GM12864 (cell line): ENCODE measurements at regions not wholly inside any gene's neighbourhood (a gene's known extent, or its start where the extent isn't known, plus 50 kb on each side); places are given as distances from the start of the nearest gene placed in this dataset.

Experiments
- DNase-seq: peaks from one replicate; pipeline ENCODE4 v3.0.0-alpha.2; 2011; ENCODE audit warnings: low read depth
- H3K4me3 ChIP-seq: 2 replicates; pipeline ENCODE4 v1.5.1; 2011; ENCODE audit warnings: mild to moderate bottlenecking, low read depth, low read length, control low read depth
- CTCF ChIP-seq: IDR thresholded peaks from 2 replicates; pipeline ENCODE4 v1.5.1; 2011; ENCODE audit warnings: low read depth, mild to moderate bottlenecking, moderate library complexity, low read length, control low read depth, inconsistent platforms; ENCODE audit errors: missing control alignments

- H3K4me3 ChIP-seq: no peak overlapping the region
- TF ChIP-seq CTCF: no peak
- DNase-seq: no peak
These were observed 113.8 kb upstream of the NKX1-1 start for GRCh38 chr4:1519787-1520661.

GRCh38 chr4:1518997-1519700 lies 112.9 kb upstream of the NKX1-1 start:
- no peak overlapping the region for H3K4me3 ChIP-seq
- no peak for DNase-seq
- TF ChIP-seq CTCF: no peak

GRCh38 chr4:1517592-1518411 lies 111.6 kb upstream of the NKX1-1 start:
- no peak overlapping the region for H3K4me3 ChIP-seq
- no peak for TF ChIP-seq CTCF

GRCh38 chr4:1516881-1517480 lies 110.7 kb upstream of the NKX1-1 start:
- no peak overlapping the region for H3K4me3 ChIP-seq
- no peak for TF ChIP-seq CTCF
- DNase-seq: no peak

More at GRCh38 chr4:1517592-1518411, 111.6 kb upstream of the NKX1-1 start:
- DNase-seq: no peak

GRCh38 chr4:1516261-1516660 lies 110.0 kb upstream of the NKX1-1 start:
- no peak for DNase-seq
- no peak overlapping the region for H3K4me3 ChIP-seq
- no peak for TF ChIP-seq CTCF

- no peak for DNase-seq
- no peak for TF ChIP-seq CTCF
- no peak overlapping the region for H3K4me3 ChIP-seq
These were observed 109.5 kb upstream of the NKX1-1 start for GRCh38 chr4:1515763-1516162.
